NT2/D1 (cell line): ENCODE measurements at regions not wholly inside any gene's neighbourhood (a gene's known extent, or its start where the extent isn't known, plus 50 kb on each side); places are given as distances from the start of the nearest gene placed in this dataset.

Experiments
- YY1 ChIP-seq: IDR thresholded peaks from 2 replicates; pipeline ENCODE4 v1.6.1; 2011; ENCODE audit not compliant: insufficient read length, insufficient read depth
- ZNF274 ChIP-seq: IDR thresholded peaks from 2 replicates; pipeline ENCODE4 v1.6.1; 2011; ENCODE audit warnings: mild to moderate bottlenecking, low read depth, low read length

- no peak for TF ChIP-seq YY1
- TF ChIP-seq ZNF274: no peak
Measured at GRCh38 chr10:43878386-43878785, 229.7 kb upstream of the ZNF32 start.
